ENCODE measurements at regions not wholly inside any gene's neighbourhood (a gene's known extent, or its start where the extent isn't known, plus 50 kb on each side); places are given as distances from the start of the nearest gene placed in this dataset.

DNA sequence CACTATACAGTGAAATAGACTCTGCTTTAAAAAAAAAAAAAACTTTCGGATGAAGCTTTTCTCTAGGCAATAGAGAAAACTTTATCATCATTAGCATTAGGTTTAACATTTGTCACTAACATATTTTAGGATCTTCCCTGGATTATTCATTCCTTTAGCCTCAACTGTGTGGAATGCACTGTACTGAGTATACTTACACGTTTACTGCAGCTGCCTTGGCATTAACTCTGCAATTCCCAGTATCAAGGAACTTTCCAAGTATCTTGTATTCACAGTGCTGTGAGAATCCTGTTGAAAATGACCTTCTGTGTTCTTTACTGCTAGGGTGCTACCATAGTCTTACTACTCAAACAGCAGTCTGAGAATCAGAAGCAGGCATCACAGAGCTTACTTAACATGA lies 328.2 kb upstream of the COL3A1 start:
- no peaks in the 10 kb centered on the region for H3K9me3 ChIP-seq
- DNase-seq (ENCODE audit: low spot score) (no peak), ATAC-seq (ENCODE audit: insufficient number of reproducible peaks, low FRiP score, low read depth) (no peak)
- no peak overlapping the region for H3K4me3 ChIP-seq
- no peaks in the 10 kb centered on the region for H3K27me3 ChIP-seq (replicated peaks; ENCODE audit: insufficient read depth)
- H3K27ac ChIP-seq, result no peak overlapping the region
- TF ChIP-seq, protein P1, sequence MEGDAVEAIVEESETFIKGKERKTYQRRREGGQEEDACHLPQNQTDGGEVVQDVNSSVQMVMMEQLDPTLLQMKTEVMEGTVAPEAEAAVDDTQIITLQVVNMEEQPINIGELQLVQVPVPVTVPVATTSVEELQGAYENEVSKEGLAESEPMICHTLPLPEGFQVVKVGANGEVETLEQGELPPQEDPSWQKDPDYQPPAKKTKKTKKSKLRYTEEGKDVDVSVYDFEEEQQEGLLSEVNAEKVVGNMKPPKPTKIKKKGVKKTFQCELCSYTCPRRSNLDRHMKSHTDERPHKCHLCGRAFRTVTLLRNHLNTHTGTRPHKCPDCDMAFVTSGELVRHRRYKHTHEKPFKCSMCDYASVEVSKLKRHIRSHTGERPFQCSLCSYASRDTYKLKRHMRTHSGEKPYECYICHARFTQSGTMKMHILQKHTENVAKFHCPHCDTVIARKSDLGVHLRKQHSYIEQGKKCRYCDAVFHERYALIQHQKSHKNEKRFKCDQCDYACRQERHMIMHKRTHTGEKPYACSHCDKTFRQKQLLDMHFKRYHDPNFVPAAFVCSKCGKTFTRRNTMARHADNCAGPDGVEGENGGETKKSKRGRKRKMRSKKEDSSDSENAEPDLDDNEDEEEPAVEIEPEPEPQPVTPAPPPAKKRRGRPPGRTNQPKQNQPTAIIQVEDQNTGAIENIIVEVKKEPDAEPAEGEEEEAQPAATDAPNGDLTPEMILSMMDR (IDR thresholded peaks at IDR 0.05), result no peak
- H3K36me3 ChIP-seq, result no peaks in the 10 kb centered on the region
- H3K4me1 ChIP-seq (ENCODE audit: control insufficient read depth in 1 of 2, low read depth in 2 of 2), result no peaks in the 10 kb centered on the region

DNA sequence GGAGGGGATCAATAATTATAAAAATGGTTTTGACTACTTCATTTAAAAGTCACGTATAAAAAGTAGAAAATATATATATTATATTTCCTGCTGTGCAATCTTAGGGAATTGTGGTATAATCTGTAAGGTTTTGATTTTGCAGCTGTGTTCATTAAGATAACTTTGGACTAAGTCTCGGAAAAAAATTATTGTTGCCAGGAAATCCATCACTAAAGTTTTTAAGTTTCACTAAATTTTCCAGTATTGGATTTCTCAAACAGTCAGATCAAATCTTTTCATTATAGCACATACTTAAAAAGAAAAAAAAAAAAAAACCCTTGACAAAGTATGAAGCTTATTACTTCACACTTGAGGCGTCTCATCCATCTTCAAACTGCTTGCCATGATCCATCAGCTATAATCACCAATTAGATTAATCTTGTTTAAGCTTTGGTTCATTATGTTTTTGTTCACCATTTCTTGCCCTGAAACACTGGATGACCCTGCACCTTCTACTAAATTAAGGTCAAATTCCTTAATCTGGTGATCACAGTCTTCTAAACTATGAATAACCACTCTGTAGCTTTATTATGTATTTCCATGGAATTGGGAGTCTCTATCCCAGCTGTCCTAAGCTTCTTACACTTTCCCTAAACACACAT lies 326.6 kb upstream of the COL3A1 start:
- Histone ChIP-seq H3K27me3 (replicated peaks; ENCODE audit: insufficient read depth) (no peaks in the 10 kb centered on the region), H3K4me1 (ENCODE audit: control insufficient read depth in 1 of 2, low read depth in 2 of 2) (no peaks in the 10 kb centered on the region), H3K4me3 (no peak overlapping the region), H3K27ac (no peak overlapping the region), H3K36me3 (no peaks in the 10 kb centered on the region), H3K9me3 (no peaks in the 10 kb centered on the region)
- no peak for ATAC-seq (ENCODE audit: insufficient number of reproducible peaks, low FRiP score, low read depth)
- no peak for DNase-seq (ENCODE audit: low spot score)
- TF ChIP-seq, protein P1 (IDR thresholded peaks at IDR 0.05), result no peak

DNA sequence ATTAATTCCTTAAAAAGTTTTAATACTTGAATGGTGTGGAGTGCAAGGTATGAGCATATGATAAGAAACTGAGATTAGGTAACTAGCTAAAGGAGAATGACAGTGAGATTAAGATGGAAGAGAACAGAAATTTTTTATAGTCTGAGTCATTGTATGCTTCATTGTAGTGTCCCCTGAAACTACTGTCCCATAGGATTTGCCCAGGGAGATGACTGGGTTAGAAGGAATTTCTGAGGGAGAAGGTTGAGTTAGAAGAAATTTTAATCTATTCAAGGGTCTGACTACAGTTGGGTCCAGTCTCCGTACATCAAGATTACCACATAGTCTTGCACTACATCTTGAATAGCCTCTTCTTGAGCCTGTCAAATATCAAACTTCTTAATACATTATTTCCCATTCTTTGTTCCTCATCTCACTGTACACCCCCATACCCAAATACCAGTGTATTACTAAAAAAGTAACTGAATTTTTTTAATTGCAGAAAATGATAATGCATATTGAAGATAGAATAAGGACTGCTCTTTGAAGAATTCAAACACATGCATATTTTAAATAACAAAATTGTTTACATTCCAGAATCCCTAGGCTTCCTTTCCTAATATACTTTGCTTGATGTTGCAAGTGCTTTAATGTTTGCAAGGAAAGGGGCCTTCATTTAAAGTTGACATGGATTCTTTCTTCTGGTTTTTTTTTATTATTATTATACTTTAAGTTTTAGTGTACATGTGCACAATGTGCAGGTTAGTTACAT lies 314.3 kb upstream of the COL3A1 start:
- Histone ChIP-seq H3K27me3 (replicated peaks; ENCODE audit: insufficient read depth) (no peaks in the 10 kb centered on the region), H3K4me3 (no peak overlapping the region), H3K36me3 (no peaks in the 10 kb centered on the region), H3K27ac (no peak overlapping the region), H3K9me3 (no peaks in the 10 kb centered on the region), H3K4me1 (ENCODE audit: control insufficient read depth in 1 of 2, low read depth in 2 of 2) (peaks cover 0 to under 1% of the 10 kb centered on the region in 2 donors)
- no peak for ATAC-seq (ENCODE audit: insufficient number of reproducible peaks, low FRiP score, low read depth)
- TF ChIP-seq, protein P1 (IDR thresholded peaks at IDR 0.05), result no peak
- no peak for DNase-seq (ENCODE audit: low spot score)

DNA sequence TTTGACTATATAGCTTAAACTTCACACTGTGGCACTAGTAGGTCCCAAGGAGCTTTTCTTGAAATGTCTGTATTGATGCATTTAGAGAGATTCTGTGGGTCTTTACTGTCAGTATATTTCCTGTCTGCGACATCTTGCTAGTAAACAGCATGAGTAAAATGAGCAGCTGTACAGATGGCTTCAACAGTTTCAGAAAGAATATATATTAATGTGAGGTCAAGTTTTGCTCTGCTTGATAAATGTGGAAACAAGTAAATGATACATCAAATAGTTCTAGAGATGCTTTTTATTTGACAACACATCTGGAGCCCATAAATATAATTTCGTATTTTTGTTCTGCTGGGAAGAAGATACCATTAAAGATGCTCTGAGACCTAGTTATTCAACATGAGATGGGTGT lies 310.9 kb upstream of the COL3A1 start:
- TF ChIP-seq, protein P1 (IDR thresholded peaks at IDR 0.05), result no peak
- no peaks in the 10 kb centered on the region for H3K27me3 ChIP-seq (replicated peaks; ENCODE audit: insufficient read depth)
- no peak overlapping the region for H3K4me3 ChIP-seq
- no peak overlapping the region for H3K27ac ChIP-seq
- DNase-seq (ENCODE audit: low spot score), result no peak
- H3K9me3 ChIP-seq, result no peaks in the 10 kb centered on the region
- ATAC-seq (ENCODE audit: insufficient number of reproducible peaks, low FRiP score, low read depth), result no peak
- H3K4me1 ChIP-seq (ENCODE audit: control insufficient read depth in 1 of 2, low read depth in 2 of 2), result peaks cover 8 to 14% of the 10 kb centered on the region in 2 donors
- H3K36me3 ChIP-seq, result no peaks in the 10 kb centered on the region

DNA sequence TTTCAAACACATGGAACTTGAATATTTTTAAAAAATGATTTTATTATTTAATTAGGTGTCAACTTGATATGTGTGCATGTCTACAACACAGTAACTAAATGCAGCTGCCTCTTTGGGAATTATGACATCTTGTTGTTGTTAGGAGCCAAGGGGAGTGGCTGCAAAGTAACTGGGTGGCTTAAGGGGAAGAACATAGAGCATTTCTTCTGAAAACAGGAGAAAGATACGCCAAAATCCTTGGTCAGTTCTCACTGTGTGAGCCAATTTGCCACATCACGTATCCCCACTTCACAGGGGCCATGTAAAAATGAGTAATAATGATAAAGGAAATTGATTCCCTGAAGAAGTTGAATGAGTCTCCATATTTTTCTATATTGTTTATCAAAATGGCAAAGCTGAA lies 309.8 kb upstream of the COL3A1 start:
- Histone ChIP-seq H3K4me1 (ENCODE audit: control insufficient read depth in 1 of 2, low read depth in 2 of 2) (peaks cover 12 to 16% of the 10 kb centered on the region in 2 donors), H3K27ac (no peak overlapping the region), H3K4me3 (no peak overlapping the region), H3K9me3 (no peaks in the 10 kb centered on the region), H3K27me3 (replicated peaks; ENCODE audit: insufficient read depth) (no peaks in the 10 kb centered on the region), H3K36me3 (no peaks in the 10 kb centered on the region)
- TF ChIP-seq, protein P1 (IDR thresholded peaks at IDR 0.05), result no peak
- DNase-seq (ENCODE audit: low spot score) (no peak), ATAC-seq (ENCODE audit: insufficient number of reproducible peaks, low FRiP score, low read depth) (no peak)
